Hematopoietic multipotent progenitor cell treated with erythropoietin and hydrocortisone succinate and interleukin-3 and kit ligand, for 15 days (in vitro differentiated cells): ENCODE measurements at regions not wholly inside any gene's neighbourhood (a gene's known extent, or its start where the extent isn't known, plus 50 kb on each side); places are given as distances from the start of the nearest gene placed in this dataset.
"Not testable (repeated sequence)": the region's sequence is repeated elsewhere in the genome, so short reads cannot be mapped to it uniquely, and the experiment has no call there.

Experiments used
- DNase-seq: peaks from one replicate; pipeline ENCODE4 v3.0.0-alpha.2; 2015; ENCODE audit warnings: low spot score

- DNase-seq = not testable (repeated sequence)
Measured at GRCh38 chr3:195635262-195635873, 51.6 kb upstream of the APOD start.

DNA sequence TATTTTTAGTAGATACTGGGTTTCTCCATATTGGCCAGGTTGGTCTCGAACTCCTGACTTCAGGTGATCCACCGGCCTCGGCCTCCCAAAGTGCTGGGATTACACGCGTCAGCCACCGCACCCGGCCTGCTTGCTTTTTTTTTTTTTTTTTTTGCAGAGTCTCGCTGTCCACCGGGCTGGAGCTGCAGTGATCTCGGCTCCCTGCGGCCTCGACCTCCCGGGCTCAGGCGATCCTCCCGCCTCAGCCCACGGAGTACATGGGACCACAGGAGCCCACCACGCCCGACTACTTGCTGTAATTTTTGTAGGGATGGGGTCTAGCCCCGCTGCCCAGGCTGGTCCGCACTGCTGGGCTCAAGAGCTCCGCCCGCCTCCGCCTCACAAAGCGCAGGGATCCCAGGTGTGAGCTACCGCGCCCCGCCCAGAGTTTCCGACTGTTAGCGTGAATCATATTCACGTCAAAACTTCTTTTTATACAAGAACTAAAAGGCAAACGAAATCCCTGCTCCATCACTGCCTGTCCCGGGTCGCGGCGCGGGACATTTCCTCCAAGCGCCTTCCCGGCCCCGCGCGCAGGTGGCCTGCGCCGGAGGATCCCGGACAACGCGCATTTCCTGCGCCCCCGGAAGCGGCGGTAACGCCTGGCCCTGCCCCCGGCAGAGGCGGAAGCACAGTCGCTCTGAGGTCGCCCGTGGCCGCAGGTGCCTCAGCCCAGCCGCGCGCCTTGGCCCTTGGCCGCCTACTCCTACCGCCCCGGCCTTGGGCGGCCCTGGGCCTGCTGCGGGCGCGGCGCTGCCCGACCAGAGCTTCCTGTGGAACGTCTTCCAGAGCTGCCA lies 50.9 kb upstream of the APOD start:
- DNase-seq = not testable (repeated sequence)
